ENCODE measurements at regions not wholly inside any gene's neighbourhood (a gene's known extent, or its start where the extent isn't known, plus 50 kb on each side); places are given as distances from the start of the nearest gene placed in this dataset.

DNA sequence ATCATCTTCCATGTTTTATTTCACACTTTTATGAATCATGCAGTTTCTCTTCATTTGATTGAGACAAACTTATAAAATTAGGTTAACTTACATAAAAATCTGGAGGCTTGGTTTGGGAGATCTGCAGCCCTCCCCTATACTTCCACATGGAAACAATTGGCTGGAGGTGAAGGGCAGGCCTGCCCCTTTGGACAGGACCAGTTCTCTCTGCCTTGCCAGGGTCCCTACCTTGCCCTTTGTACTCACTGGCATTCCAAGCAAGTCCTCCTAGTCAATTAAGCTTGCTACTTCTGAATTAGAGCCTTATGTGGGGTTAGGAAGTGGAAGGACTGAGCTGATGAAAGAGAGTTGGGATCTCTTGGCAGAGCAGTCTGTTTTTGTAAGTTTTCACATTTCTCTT, 257.3 kb downstream of the GAS1 start:
- TF ChIP-seq, protein P1, sequence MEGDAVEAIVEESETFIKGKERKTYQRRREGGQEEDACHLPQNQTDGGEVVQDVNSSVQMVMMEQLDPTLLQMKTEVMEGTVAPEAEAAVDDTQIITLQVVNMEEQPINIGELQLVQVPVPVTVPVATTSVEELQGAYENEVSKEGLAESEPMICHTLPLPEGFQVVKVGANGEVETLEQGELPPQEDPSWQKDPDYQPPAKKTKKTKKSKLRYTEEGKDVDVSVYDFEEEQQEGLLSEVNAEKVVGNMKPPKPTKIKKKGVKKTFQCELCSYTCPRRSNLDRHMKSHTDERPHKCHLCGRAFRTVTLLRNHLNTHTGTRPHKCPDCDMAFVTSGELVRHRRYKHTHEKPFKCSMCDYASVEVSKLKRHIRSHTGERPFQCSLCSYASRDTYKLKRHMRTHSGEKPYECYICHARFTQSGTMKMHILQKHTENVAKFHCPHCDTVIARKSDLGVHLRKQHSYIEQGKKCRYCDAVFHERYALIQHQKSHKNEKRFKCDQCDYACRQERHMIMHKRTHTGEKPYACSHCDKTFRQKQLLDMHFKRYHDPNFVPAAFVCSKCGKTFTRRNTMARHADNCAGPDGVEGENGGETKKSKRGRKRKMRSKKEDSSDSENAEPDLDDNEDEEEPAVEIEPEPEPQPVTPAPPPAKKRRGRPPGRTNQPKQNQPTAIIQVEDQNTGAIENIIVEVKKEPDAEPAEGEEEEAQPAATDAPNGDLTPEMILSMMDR (conservative IDR thresholded peaks at IDR 0.05; ENCODE audit: low read length) = no peak
- no peak for TF ChIP-seq EZH2phosphoT487 (IDR thresholded peaks at IDR 0.05; ENCODE audit: borderline replicate concordance)

Data from Loucy (cell line).